T-helper 2 cell (primary cell): ENCODE measurements at regions not wholly inside any gene's neighbourhood (a gene's known extent, or its start where the extent isn't known, plus 50 kb on each side); places are given as distances from the start of the nearest gene placed in this dataset.
"Not testable (repeated sequence)": the region's sequence is repeated elsewhere in the genome, so short reads cannot be mapped to it uniquely, and the experiment has no call there.

Experiments used
- DNase-seq, 5 experiments: peaks; one replicate each; pipeline versions ENCODE4 v3.0.0 to v3.0.0-alpha.2; 2012 to 2022

GRCh38 chr1:69088571-69088970 is 479.2 kb upstream of the LRRC7 start:
- no peak for DNase-seq

DNA sequence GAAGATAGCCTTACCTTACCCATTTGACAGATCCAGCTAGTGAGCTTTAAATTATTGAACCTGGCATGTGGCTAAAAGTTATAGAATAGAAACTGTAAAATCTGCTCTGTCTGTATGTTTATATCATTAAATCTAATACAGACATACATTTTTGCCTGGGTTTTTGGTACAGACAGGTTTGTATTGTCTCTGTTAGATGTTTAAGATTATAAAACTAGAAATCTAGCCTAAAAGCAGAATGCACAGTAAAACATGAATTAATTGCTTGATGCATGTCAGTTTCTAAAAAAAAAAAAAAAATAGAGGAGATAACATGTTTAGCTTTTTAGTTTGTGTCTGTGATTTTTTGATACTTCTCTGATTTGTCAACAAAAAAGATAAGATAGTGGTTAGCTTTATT is 477.6 kb upstream of the LRRC7 start:
- DNase-seq = no peak

GRCh38 chr1:69090752-69091151 is 477.0 kb upstream of the LRRC7 start:
- no peak for DNase-seq

- not testable (repeated sequence) for DNase-seq
These were observed 465.7 kb upstream of the LRRC7 start for GRCh38 chr1:69102058-69102457.

- no peak for DNase-seq
These were observed 464.5 kb upstream of the LRRC7 start for GRCh38 chr1:69103213-69103612.

DNA sequence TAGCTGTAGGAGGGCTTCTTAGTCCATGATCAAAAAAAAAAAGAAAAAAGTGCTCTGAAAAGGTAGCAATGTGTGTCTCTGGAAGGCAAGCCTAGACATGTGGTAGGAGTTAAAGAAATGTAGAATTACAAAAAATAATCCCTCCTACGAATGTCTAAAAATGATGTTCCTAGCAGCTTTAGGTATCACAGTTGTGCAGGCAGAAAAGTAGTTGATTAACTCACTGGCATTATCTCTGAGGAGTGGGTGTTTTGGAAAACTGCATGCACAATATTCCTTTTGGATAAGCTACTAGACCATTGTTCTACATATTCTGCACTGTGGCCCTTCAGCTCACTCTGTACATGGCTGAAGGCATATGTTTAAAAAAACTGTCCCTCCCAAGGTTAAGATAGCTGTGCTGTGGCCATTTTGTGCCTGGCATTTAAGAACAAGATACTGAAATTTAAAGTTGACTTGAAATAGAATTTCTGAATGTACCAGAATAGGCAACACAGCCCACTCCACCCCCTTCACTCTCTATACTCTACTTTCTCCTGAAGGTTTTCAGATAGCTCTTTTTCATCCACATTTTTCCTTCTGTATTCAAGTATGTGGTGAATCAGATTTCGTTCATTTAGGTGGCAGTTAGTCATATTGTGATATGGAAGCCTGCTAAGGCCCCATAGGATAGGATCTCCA is 463.9 kb upstream of the LRRC7 start:
- no peak for DNase-seq

DNA sequence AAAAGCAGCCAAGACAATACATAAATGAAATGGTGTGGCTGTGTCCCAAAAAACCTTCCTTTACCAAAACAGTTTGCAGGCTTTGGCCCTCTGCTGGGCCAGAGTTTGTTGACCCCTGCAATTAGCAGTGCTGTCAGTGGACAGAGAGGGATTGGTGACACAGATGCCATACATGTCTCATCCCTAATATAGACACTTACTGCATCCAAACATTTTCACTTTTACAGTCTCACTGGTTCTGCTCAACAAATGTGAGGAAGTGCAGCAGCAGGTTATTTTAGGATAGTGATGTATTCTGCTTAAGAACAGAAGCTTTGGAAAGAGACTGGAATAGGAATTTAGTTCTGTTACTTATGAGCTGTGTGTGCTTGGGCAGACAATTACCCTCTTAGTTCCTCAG is 462.8 kb upstream of the LRRC7 start:
- DNase-seq = no peak

DNA sequence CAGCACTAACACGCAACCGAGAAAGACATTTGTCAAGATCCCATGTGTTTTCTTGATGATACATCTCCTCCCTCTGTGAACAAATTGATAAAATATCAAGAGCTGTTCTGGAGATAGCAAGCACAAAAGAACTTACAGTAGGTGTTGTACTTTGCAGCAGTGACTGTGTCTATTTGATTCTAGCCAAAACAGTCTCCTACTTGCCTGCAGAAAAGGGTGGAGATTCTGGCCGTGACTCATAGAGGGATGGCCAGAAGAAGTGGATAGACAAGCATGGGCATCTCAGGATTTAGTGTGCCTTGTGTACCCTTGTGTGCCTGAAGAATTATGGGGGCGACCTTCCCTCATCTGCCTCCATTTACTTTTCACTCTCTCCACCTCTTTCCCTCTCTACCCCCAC is 458.4 kb upstream of the LRRC7 start:
- no peak for DNase-seq

DNA sequence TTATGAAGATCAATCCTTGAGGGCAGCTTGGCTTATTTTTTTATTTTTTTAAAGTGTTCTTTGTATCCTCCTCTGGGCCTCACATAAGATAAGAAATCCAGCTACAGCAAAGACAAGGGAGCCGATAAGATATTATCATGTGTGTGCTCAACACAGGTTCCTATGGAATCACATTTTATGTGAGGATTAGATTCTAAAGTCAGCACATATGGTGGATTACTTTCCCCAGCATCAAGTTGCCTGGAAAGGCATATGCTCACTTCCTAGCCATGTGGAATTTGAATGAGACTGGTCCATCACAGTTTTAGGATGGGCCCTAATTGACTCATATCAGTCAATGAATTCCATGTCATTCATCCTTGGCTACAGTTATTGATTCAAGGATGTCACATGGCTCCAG is 456.9 kb upstream of the LRRC7 start:
- no peak for DNase-seq

DNA sequence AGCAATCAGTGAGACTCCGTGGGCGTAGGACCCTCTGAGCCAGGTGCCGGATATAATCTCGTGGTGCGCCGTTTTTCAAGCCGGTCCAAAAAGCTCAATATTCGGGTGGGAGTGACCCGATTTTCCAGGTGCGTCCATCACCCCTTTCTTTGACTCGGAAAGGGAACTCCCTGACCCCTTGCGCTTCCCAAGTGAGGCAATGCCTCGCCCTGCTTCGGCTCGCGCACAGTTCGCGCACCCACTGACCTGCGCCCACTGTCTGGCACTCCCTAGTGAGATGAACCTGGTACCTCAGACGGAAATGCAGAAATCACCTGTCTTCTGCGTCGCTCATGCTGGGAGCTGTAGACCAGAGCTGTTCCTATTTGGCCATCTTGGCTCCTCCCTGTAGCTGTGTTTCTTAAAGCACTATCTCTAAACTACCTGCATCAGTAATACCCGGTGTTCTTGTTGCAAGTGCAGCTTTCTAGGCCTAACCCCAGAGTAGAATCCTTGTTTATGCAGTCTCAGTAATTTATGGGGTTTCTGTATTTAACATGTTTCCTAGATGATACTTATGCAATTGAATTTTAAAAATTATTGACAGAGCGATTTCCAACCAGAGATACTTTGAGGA is 447.5 kb upstream of the LRRC7 start:
- DNase-seq = not testable (repeated sequence)

DNA sequence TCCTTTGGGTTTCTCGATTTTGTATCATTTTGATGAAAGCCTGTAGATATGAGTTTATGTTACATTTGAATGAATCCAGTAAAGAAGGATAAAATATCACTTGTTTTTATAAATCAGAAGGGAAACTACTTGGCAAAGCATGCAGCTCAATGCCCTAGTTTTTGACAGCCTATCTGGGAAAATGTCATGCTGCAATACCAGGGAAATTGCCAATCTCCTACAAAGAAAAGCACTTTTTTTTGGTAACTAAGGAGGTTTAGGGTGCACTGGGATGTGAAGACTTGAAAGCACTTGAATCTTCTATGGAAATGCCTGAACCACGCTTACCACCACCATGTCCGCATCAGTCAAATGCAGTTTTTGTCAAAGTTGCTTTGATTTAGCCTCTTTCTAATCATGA is 446.9 kb upstream of the LRRC7 start:
- no peak for DNase-seq

DNA sequence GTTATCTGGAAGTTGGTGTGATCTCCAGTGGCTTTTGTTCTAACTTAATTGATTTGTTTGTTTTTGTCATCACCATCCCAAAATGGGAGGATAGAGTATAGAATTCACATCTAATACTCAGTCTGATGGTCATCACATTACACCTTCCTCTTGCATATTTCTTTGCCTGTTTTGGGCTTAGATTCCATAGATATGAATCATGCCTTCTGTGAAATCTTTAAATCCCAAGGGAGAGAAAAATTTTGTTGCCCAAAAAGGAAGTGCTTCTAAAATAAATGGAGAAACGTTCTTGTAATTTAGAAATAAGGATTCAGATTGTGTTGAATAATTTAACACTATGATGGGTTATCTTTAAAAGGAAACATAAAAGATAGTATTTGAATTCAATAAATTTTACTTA is 446.0 kb upstream of the LRRC7 start:
- DNase-seq = no peak

DNA sequence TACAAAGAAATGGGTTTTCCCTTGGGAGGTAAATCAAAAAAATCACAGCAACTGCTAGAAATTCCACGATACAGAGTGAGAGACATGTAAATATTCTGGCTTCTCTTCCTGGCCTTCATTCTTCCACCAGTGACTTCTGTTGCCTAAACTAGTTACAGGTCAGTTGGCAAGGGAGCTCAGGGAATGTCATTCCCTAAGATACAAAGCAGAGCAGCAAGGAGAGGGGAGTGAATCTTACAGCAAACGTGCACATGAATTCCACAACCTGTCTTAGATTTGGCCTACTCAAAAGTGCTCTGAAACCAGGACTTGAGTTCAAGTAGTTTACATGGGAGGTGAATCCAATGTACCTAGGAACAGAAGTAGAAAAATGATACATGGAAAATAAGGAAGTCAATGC is 445.3 kb upstream of the LRRC7 start:
- DNase-seq = no peak

DNA sequence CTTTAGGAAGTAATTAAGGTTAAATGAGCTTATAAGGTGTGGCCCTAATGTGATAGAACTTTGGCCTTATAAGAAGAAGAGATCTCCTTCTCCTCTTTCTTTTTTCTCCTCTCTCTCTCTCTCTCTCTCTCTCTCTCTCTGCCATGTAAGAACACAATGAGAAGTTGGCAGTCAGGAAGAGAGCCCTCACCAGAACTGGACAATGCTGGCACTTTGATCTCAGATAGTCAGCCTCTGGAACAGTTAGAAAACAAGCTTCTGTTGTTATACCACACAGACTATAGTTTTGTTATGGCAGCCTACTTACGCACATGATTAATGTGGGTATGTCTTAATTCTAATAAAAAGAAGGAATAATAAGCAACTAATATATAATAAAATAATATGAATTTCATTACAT is 444.2 kb upstream of the LRRC7 start:
- DNase-seq = no peak

DNA sequence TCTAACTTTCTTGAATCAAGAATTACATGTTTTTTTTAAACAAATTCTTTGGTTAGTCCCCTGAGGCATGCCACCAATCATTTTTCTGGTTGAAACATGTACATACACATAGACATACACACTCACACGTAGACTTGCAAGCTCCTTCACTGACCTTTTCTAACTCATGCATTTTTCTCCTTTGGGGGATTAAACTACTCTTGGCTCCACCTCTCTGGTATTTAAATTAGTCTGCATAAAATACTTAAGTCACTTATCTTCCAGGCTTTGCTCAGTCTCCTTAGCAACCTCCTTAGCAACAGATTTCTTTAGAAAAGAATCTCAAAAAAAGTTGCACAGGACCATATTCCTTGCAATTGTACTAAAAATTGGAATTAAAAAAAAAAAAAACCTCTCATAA is 440.9 kb upstream of the LRRC7 start:
- no peak for DNase-seq

GRCh38 chr1:69128204-69128603 is 439.5 kb upstream of the LRRC7 start:
- no peak for DNase-seq

- DNase-seq = no peak
These were observed 438.2 kb upstream of the LRRC7 start for GRCh38 chr1:69129538-69129937.

GRCh38 chr1:69138172-69138571 is 429.6 kb upstream of the LRRC7 start:
- no peak for DNase-seq

GRCh38 chr1:69139007-69139406 is 428.7 kb upstream of the LRRC7 start:
- DNase-seq = no peak

DNA sequence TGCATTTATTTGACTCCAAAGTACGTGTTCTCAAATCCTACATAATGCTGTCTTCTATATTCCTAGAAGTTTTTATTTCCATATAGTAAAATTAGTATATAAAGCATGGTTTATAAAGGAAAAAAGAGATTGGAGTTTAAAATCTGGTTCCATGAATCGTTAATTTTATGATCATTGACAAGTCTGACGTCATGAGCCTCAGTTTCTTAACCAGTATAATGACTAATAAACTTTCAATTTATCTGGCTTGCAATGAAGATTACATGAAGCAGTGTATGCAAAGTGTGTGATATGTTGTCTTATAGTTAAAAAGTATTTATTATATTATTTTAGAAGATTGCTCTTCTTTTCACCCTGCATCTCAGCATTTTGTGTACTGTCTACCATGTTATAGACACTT is 421.4 kb upstream of the LRRC7 start:
- no peak for DNase-seq

DNA sequence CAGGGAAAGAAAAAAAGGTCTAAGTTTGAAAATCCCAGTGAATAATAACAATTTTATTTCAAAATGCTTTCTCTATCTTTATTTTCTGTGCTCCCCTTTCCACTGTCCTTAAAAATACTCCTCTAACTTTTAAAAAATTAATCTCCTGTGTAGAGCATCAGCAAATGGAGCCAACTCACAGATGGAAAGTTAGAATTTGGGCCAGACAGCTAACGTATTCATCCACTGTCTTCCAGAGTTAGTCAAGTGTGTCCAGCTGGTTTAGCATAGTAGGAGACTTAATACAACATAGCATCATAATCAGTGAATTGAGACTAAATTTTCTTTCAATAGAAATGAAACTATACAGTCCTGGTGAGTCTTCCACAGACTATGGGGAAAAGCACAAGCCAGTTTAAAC is 419.0 kb upstream of the LRRC7 start:
- DNase-seq = no peak

GRCh38 chr1:69157046-69157756 is 410.5 kb upstream of the LRRC7 start:
- no peak for DNase-seq

DNA sequence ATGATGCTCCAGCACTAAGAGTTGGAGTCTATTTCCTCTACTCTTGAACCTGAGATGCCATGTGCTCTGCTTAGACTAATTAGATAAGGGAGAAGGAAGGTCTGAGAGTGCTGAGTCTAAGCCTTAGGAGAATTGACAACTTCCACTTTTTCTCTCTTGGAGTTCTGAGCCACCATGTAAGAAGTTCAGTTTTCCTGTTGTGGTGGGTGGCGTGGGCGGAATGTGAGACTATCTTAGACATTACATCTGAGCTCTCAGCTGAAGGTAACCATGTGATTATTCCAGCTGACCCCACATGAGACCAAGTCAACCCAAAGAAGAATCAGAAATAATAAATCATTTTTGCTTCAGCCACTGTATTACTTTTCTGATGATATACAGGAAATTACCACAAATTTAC is 404.5 kb upstream of the LRRC7 start:
- DNase-seq = no peak

GRCh38 chr1:69163779-69164178 is 403.9 kb upstream of the LRRC7 start:
- no peak for DNase-seq
